ENCODE measurements at regions not wholly inside any gene's neighbourhood (a gene's known extent, or its start where the extent isn't known, plus 50 kb on each side); places are given as distances from the start of the nearest gene placed in this dataset.

DNA sequence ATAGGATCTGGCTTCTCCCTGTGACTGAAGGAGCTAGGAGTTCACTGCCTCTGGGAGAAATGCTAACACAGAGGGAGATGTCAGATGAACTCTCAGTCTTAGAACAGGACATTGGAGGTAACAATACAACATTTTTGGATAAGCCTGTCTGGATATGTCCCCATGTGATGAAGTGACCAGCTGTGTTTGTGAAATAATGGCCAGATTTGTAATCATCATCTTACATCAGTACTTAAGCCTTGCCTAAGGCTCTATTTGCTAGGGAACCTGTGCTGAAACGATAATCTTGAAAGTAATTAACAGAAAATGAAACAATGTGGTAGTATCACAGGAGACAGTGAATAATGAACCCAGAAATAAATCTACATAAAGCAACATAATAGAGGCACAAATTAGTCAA, 56.2 kb downstream of the CRPPA start:
- DNase-seq (ENCODE audit: low spot score), result no peak
- Histone ChIP-seq H3K4me3 (no peak overlapping the region), H3K4me1 (replicated peaks) (no peaks in the 10 kb centered on the region), H3K36me3 (no peaks in the 10 kb centered on the region), H3K27ac (no peak overlapping the region), H3K9me3 (no peaks in the 10 kb centered on the region), H3K27me3 (replicated peaks; ENCODE audit: insufficient read depth) (no peaks in the 10 kb centered on the region)
- intact Hi-C loops (cut with DNase I), result no loop called here
- 55% methylated on average over 1 of the region's 1 CpG for WGBS
- TF ChIP-seq POLR2A (IDR thresholded peaks at IDR 0.05) (no peak), POLR2AphosphoS5 (IDR thresholded peaks at IDR 0.05) (no peak)
- TF ChIP-seq, protein P1, sequence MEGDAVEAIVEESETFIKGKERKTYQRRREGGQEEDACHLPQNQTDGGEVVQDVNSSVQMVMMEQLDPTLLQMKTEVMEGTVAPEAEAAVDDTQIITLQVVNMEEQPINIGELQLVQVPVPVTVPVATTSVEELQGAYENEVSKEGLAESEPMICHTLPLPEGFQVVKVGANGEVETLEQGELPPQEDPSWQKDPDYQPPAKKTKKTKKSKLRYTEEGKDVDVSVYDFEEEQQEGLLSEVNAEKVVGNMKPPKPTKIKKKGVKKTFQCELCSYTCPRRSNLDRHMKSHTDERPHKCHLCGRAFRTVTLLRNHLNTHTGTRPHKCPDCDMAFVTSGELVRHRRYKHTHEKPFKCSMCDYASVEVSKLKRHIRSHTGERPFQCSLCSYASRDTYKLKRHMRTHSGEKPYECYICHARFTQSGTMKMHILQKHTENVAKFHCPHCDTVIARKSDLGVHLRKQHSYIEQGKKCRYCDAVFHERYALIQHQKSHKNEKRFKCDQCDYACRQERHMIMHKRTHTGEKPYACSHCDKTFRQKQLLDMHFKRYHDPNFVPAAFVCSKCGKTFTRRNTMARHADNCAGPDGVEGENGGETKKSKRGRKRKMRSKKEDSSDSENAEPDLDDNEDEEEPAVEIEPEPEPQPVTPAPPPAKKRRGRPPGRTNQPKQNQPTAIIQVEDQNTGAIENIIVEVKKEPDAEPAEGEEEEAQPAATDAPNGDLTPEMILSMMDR (IDR thresholded peaks at IDR 0.05), result no peak

- DNase-seq (ENCODE audit: low spot score), result no peak
- 58% methylated on average over 4 of the region's 4 CpGs for whole genome bisulfite sequencing
- intact Hi-C loops (cut with DNase I), result no loop called here
These were observed 62.1 kb downstream of the CRPPA start for GRCh38 chr7:16359216-16359615.

GRCh38 chr7:16357921-16358320, 63.4 kb downstream of the CRPPA start:
- Histone ChIP-seq H3K27me3 (replicated peaks; ENCODE audit: insufficient read depth) (no peaks in the 10 kb centered on the region), H3K27ac (no peak overlapping the region), H3K9me3 (no peaks in the 10 kb centered on the region), H3K36me3 (no peaks in the 10 kb centered on the region), H3K4me1 (replicated peaks) (no peaks in the 10 kb centered on the region), H3K4me3 (no peak overlapping the region)
- WGBS, result 27% methylated on average over 3 of the region's 3 CpGs
- peak; percentile 80 for DNase-seq (ENCODE audit: low spot score)
- TF ChIP-seq POLR2AphosphoS5 (IDR thresholded peaks at IDR 0.05), result peak; percentile 39
- TF ChIP-seq, protein P1 (IDR thresholded peaks at IDR 0.05), result no peak
- intact Hi-C loops (cut with DNase I), result no loop called here

More at GRCh38 chr7:16359216-16359615, 62.1 kb downstream of the CRPPA start:
- Histone ChIP-seq H3K27ac (no peak overlapping the region), H3K4me1 (replicated peaks) (no peaks in the 10 kb centered on the region), H3K9me3 (no peaks in the 10 kb centered on the region), H3K36me3 (no peaks in the 10 kb centered on the region), H3K4me3 (no peak overlapping the region), H3K27me3 (replicated peaks; ENCODE audit: insufficient read depth) (no peaks in the 10 kb centered on the region)
- TF ChIP-seq, protein P1 (IDR thresholded peaks at IDR 0.05), result no peak
- TF ChIP-seq POLR2AphosphoS5 (IDR thresholded peaks at IDR 0.05) (no peak), POLR2A (IDR thresholded peaks at IDR 0.05) (no peak)

- no peaks in the 10 kb centered on the region for H3K4me1 ChIP-seq (replicated peaks)
- whole genome bisulfite sequencing, result 69% methylated on average over 5 of the region's 5 CpGs
- H3K27me3 ChIP-seq (replicated peaks; ENCODE audit: insufficient read depth), result no peaks in the 10 kb centered on the region
- no peaks in the 10 kb centered on the region for H3K9me3 ChIP-seq
- TF ChIP-seq POLR2A (IDR thresholded peaks at IDR 0.05) (no peak), POLR2AphosphoS5 (IDR thresholded peaks at IDR 0.05) (no peak)
- TF ChIP-seq, protein P1 (IDR thresholded peaks at IDR 0.05), result no peak
- intact Hi-C loops (cut with DNase I), result no loop called here
- no peak overlapping the region for H3K27ac ChIP-seq
- no peak overlapping the region for H3K4me3 ChIP-seq
- no peak for DNase-seq (ENCODE audit: low spot score)
- H3K36me3 ChIP-seq, result no peaks in the 10 kb centered on the region
These were observed 63.9 kb downstream of the CRPPA start for GRCh38 chr7:16357474-16357873.

DNA sequence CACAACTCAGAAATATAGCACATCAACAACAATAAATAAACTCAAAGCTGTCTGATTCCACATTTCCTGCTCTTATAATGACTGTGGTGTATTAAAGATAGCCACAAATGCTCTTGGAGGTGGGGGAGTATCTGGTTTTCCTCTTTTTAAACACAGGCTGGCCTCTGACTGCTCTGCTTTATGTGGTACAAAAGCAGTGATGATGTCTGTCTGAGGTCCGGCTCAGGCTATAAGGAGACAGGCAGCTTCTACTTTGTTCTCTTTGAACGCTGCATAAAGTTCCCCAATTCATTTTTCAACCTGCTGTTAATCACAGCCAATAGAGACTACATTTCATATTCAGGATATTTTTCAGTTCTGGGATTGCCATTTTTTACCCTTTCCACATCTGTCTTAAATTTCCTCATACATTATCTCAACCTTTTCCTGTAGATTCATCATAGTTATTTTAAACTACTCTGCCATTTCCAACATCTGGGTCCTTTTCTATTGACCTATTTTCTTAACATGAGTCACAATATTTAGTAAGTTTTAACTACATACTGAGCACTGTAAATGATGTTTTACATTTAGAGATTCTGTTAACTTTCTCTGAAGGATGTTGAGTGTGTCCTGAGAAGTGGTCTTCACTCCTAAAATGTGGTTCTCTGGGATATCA, 64.9 kb downstream of the CRPPA start:
- TF ChIP-seq POLR2AphosphoS5 (IDR thresholded peaks at IDR 0.05), result no peak
- TF ChIP-seq, protein P1 (IDR thresholded peaks at IDR 0.05), result no peak
- intact Hi-C loops (cut with DNase I), result no loop called here
- Histone ChIP-seq H3K9me3 (no peaks in the 10 kb centered on the region), H3K36me3 (no peaks in the 10 kb centered on the region), H3K4me3 (no peak overlapping the region), H3K27me3 (replicated peaks; ENCODE audit: insufficient read depth) (no peaks in the 10 kb centered on the region), H3K27ac (no peak overlapping the region), H3K4me1 (replicated peaks) (no peaks in the 10 kb centered on the region)
- no peak for DNase-seq (ENCODE audit: low spot score)
- WGBS, result 70% methylated on average over 2 of the region's 2 CpGs

Measured in prostate gland (tissue), 2 donors.